SKM-1 (cell line): ENCODE measurements at regions not wholly inside any gene's neighbourhood (a gene's known extent, or its start where the extent isn't known, plus 50 kb on each side); places are given as distances from the start of the nearest gene placed in this dataset.
"Not testable (repeated sequence)": the region's sequence is repeated elsewhere in the genome, so short reads cannot be mapped to it uniquely, and the experiment has no call there.

Experiments
- DNase-seq: peaks from one replicate; lab custom pipeline; 2025; ENCODE audit not compliant: unreplicated experiment; lab: John Stamatoyannopoulos, UW

DNA sequence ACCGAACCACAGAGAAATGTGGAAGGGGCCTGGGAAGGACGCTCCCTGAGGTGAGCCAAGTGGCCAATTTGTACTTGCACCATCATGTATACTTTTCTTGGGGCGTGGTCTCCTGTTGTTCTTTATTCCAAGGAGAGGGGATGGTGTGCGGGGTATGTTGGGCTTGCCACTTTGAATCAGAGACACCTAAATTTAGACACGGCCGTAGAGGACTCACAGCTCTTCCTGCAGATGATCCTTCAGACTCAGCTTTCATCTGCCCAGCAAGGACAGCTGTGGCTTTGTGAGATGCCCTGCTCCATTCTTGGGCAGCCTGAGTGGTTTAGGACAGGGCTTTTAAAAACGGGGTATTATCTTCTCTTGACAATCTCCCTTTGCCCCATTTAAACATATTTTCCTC, 473.2 kb downstream of the REEP3 start:
- no peak for DNase-seq

DNA sequence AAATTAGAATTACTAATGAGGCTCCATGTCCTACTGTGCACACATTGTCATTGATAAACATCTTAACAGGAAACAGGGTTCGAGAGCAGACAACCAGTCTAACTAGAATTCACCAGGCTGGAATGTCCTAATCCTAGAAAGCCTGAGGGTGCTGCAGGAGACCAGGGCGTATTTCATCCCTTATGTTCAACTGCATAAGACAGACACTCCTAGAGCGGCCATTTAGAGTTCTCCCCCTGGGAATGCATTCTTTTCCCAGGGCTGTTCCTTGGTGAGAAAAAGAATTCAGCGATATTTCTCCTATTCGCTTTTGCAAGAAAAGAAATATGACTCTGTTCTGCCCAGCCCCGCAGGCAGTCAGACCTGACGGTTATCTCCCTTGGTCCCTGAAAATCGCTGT, 486.0 kb downstream of the REEP3 start:
- DNase-seq: no peak

DNA sequence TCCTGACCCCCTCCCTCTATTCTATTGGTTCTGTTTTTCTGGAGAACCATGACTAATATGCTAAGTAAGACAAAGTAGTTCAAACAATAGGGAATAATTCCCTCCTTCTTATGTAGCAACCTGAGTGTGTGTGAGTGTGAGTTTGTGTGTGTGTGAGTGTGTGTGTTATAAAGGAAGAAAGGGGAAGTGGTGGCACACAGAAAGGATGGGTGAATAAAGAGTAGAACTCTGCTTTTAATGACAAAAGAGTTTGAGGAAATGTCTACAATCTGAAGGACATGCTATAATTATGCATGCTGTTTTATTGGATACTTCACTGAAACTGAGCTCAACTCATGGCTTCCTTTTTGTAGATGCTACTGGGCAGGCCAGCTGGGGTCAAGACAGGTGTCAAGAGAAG, 489.5 kb downstream of the REEP3 start:
- no peak for DNase-seq

DNA sequence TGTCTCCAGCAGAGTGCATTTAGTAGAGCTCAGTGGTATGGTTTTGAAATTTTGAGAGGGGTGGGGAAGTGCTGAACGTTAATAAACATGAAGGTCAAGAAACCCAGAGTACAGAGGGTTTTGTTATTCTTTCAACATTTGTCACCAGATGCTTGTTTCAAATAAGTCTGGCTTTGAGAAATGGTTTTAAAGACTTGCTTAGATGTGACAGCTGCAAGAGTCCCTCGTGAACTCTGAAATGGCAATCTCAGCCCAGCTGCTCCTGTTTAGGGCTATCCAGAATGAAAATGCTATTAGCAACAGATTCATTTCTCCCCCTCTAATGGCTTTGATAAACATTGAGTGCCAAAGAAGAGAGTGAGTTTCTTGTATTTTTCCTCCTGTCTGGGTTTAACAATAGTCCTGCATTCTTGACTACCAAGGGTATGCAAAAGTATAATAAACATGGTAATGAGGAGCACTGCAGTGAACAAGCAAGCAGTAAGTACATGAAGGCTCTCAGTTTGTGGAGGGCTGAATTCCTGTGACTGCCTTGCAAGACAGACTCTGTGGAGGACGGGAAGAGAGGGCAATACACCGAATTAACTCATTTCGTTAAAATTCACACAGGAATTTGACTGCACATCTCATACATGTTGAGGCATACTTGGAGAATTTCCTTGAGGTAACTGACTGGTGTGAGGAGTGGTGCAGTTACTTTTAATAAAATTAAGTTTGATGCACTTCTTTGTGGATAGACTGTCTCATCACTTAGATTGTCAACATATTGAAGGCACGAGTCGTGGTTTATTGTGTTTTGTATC, 490.9 kb downstream of the REEP3 start:
- DNase-seq: no peak

DNA sequence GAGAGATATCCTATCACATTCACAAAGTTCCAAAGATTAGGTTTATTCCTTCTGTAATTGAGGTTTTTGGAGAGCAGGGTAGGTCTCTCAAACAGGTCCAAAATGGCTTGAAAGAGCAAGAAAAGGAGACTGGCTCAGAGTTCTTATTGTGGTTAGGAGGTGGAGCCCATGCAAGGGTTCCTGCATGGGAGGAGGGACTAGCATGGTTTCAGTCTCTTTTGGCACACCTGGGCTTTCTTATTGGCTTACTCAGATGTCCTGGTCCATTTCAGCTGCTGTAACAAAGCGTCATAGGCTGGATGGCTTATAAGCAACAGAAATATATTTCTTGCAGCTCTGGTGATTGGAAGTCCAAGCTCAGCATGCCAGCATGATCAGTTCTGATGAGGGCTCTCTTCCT, 493.1 kb downstream of the REEP3 start:
- no peak for DNase-seq

DNA sequence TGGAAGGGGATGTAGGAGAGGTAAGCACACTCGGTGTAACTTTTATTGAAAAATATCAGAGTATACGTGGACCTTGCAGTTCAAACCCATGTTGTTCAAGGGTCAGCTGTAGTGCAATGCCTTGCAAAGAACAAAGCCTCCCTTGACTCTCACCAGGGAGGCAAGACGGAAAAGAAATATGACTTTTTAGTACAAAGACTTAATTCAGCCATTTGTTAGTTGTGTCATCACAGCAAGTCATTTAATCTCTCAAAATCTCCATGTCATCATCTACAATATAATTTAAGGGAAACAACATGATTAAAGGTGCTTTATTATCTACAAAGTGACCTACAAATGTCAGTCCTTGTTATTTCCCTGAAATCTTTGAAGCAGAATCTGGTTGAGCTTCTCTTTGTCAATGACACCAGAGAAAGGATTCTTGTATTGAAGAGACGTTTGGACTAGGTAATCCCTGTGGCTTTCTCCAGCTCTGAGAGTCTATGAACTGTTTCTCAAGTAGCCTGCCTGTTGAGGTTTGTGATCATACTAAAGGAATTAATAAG, 502.8 kb downstream of the REEP3 start:
- no peak for DNase-seq

DNA sequence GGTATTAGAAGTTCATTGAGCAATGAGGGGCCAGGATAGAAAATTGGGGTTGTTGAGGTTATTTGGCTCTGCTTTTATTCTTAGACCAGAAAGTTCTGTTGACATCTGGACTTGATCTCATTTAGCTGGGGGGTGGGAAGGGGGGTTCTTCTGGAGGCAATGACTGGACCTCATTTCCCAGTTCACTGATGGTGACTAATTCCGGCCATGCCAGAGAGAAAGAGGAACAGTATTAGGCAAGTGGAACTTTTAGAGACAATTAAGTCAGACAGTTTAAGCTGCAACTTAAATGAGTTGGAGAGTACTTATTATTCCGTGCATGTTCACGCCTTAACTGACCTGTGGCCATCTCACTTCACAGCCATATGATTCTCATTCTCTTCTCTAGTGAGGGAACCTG, 512.5 kb downstream of the REEP3 start:
- DNase-seq: peak; percentile 39

DNA sequence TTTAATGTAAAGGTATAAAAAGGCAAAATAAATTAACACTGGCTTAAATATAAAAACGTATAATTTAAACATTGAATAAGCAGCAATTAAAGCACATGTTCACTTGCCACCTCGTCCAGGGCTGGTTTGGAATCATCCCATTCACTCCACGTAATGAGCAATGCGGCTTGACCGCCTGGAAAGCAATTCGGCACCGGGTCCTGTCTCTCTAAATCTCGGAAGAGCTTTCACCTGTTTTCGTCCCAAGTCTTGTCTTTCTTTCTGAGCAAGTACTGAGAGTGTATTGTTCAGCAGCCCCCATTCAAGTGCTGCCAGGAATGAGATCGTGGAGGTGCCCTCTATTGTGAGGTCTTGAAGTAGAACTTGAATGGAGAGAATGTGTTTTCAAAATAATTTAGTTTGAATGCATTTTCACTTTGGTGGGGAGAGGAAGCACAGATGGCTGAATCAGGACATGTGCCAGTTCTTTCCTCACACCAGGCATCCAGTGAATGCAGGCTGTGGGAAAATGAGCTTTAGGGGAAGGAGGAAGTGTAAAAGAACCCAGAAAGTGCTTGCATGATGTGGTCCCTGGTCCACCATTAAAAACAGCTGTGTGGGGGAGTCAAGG, 515.2 kb downstream of the REEP3 start:
- no peak for DNase-seq

DNA sequence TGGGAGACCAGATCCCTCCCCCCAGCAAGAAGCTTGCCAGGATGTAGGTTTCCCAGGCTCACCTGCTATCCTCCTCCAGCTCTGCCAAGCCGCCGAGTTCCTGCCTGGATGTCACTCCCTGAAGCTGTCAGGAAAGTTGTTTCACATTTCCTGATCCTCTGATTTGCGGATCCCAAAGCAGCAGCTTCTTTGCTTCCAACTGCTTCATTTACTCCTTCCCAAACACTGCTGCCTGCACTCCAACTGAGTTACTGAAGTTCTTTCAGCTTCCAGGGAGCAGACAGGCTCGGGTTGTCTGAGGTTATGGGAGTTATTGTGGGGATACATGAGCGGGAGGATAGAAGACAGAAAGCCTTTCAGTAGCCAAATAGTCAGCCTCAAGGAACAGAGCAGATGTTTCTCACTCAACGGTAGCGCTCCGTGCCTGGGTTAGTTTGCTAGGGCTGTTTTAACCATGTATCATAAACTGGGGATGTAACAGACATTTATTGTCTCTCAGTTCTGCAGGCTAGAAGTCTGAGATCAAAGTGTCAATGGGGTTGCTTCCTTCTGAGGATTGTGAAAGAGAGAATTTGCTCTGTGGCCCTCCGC, 516.0 kb downstream of the REEP3 start:
- no peak for DNase-seq

DNA sequence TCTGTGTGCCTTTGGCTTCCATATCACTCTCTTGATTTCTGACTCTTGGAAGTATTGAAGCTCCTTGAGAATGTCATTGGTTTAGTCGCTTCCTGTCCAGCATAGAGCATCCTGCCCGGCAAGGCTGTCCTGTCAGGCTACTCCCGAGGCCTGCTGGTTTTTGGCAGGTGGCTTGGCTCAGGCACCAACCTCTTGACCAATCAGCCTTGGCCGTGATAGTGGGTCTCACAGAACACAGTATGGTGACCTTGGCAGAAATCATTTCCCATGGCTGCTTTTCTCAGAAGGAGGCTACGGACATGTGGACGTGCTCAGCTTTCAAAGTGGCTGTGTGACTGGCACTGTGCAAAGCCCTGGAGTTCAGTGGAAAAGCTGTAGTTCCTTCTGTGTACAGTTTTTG, 516.9 kb downstream of the REEP3 start:
- DNase-seq: no peak

DNA sequence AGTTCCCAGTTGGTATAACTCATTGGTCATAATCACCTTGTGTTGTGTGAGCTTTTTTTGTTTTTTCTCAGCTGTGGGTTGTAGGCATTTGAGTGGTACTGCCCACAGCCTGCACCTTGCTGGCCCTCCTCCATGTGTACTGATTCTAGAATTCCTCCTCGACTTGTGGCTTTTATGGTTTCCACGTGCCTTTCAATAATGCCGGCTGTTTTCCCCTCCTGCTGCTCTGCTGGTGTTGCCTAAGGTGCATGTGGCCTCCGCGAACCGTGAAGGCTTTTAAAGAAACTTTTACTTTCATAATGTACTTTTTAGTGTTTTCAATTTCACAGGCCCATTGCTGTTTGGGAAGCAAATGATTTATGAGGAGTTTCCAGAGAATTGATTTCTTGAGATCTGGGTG, 518.0 kb downstream of the REEP3 start:
- DNase-seq: no peak

DNA sequence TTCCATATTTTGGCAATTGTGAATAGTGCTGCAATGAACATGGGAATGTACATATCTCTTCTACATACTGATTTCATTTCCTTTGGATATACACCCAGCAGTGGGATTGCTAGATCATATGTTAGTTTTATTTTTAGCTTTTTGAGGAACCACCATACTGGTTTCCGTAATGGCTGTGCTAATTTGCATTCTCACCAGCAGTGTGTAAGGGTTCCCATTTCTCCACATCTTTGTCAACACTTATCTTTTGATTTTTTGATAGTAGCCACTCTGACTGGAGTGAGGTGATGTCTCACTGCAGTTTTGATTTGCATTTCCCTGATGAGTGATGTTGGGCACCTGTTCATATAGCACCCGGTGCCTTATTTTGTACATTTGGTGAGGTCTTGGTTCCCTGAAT, 519.6 kb downstream of the REEP3 start:
- no peak for DNase-seq

DNA sequence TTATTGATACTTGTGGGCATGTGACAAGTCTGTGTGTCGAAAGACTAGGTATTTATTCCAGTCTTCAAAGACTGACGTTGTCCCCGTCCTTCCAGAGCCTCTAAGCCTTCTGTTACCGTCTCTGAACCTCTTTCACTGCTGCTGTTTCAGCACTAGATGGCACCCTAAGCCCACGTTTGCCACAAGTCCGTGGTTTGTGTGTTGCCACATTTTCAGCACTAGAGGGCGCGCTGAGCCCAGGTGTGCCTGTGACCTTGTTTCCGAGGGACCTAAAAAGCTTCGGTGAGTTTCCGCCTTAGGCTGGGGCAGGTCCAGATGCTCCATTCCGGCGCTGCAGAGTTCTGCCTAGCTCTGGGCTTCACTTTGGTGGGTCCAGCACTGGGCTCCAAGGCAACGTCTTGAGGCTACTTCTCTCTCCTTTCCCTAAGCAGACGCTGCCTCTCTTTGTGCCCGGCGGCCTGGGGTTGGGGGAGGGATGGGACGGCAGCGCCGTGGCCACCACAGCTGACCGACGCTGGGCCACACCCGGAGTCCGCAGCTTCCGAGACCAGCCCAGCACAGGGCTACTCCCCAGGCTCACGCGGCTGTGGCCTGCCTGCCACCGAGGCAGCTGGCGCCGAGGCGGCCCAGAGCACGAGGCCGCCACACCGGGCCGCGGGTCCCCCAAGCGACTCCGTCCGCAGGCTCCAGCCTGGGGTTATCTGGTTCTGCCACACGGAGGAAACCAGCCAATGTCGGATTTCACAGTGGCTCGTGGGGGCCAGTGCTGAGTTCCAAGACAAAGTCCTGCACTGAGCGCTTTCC, 520.2 kb downstream of the REEP3 start:
- DNase-seq: peak; percentile 81

DNA sequence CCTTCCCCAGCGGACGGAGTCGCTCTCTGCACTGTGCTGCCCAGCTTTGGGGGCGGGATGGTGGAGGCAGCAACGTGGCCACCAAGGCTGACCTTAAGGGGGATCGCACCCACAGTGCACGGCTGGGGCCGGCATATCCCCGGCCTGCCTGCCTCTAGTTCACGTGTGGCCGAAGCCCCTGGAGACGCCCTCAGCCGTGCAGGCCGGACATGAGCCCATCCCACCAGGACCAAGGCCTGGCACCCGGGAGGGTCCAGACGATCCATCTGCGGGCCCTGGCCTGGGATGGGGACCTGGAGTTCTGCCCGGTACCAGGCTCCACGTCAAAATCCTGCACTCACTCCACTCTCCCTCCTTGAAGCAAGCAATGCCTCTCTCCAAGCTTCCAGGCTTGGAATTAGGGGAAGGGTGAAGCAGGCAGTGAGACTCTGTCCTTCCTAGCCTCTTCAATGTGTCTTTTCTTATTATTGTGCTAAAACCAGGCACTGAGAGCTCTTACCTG, 520.8 kb downstream of the REEP3 start:
- no peak for DNase-seq

DNA sequence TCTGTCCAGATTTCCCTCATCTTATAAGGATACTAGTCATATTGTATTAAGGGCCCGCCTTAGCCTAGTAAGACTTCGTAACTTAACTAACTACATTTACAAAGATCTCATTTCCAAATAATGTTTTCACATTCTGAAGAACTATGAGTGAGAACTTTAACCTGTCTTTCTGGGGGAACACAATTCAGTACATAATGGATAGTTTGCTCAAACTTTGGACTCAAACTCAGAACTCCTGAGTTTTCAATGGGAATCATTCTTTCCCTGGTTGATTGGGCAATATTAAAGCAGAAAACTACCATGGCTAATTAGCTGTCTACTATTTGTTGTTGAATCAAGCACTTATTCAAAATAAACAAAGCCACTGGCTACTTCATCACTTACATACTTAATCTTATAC, 522.9 kb downstream of the REEP3 start:
- DNase-seq: no peak

DNA sequence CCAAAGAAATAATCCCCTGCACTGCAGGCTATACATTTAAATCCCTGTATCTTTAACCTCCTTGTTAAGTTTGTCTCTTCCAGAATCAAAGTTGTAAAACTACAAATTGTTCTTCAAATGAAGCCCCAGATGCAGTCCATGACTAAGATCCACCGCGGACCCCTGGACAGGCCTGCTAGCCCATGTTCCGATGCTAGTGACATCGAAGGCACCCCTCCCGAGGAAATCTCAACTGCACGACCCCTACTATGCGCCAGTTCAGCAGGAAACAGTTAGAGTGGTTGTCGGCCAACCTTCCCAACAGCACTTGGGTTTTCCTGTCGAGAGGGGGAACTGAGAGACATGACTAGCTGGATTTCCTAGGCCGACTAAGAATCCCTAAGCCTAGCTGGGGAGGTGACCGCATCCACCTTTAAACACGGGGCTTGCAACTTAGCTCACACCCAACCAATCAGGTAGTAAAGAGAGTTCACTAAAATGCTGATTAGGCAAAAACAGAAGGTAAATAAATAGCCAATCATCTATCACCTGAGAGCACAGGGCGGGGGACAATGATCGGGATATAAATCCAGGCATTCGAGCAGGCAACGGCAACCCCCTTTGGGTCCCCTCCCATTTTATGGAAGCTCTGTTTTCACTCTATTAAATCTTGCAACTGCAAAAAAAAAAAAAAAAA, 523.9 kb downstream of the REEP3 start:
- DNase-seq: not testable (repeated sequence)

DNA sequence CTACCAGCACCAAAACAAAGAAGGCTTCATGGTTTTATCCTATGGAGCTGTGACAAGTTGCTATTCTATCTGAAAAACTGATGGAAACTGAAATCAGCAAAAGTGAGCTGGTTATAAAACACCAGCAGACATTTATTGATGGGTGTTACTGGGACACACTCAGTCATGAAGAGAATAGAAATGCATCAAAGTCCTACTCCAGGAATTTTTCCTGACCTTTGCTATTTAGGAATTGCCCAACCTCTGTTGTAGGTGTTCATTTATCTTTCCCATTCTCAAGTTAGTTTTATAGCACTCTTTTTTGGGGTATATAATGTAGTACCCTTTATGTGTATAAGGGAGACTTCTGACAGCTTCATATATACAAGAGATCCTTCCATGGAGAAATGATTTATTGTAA, 533.2 kb downstream of the REEP3 start:
- DNase-seq: no peak

DNA sequence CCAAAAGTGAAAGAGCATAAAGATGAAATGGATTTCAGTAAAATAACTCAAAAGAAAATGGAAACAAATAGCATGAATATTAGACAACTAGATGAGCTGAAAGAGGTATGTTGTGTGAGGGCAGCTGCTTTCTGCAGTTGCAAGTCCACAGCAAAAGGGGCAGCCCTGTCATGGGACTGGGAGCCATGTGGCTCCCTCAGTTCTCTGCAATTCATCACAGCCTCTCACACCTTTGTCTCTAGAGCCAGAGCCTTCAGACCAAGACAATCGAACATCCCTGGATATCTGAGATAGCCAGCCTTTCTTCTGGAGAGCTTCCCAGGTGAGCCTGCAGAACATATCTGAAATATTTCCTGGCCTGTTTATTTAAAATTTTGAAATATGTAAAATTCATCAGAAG, 538.7 kb downstream of the REEP3 start:
- no peak for DNase-seq

DNA sequence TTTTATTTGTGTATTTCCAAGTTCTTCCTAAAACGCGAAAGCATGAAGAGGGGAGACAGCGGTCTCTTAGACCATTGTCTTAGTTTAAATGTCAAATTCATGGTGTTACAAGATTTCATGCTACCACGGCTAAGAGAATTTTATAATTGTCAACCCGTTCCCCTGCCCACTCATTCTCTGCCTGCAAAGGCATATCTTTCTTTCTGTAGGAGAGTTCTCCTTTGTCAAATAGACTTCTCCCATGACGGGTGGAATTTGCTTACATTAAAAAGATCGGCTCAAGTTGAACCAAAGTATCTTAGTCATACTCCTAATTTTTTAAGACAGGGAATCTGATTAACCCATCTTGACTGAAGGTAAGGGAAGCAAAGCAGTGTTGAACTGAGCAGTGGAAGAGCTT, 539.2 kb downstream of the REEP3 start:
- DNase-seq: no peak

DNA sequence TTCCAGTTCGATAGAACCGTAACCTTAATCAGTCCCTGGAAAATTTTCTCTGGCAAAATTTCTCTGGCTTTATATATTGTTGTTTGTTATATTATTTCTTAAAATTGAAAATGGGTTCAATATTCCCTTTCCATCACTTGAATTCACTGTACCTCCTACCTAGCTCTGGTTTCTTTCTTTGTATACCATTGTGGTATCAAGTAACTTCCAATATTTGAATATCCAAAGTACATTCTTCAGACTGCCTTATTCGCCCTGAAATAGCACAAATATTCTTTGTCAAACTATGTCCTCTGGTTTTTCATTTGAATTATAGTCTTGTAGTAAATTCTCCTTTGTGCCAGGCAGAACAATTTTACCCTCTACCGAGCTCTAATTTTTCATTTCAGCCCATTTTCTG, 541.6 kb downstream of the REEP3 start:
- no peak for DNase-seq
